HCT116 (cell line): ENCODE measurements at regions not wholly inside any gene's neighbourhood (a gene's known extent, or its start where the extent isn't known, plus 50 kb on each side); places are given as distances from the start of the nearest gene placed in this dataset.
"Not testable (repeated sequence)": the region's sequence is repeated elsewhere in the genome, so short reads cannot be mapped to it uniquely, and the experiment has no call there.

ENCODE experiments used
- ATAC-seq: fragments of 200-7000 bp; cut with Tn5 transposase; 2 replicates; pipeline ENCODE4 v1.9.1; 2020; ENCODE audit warnings: mild to moderate bottlenecking, moderate library complexity
- BruUV-seq: library from RNA; stranded (reverse); fragments of 400-500 nt; replicated peaks from 2 replicates; lab custom pipeline; 2021; lab: Mats Ljungman, UMichigan
- CTCF ChIA-PET: fragments of 300-600 bp; sonication (Branson Sonifier 250); formaldehyde crosslinking; loops from one replicate; lab custom pipeline; 2021; ENCODE audit warnings: antibody characterized with exemption; lab: Charles Lee
- POLR2A ChIA-PET: fragments of 300-600, 350-600 bp; sonication (Branson Sonifier 250); formaldehyde crosslinking; loops from one replicate; lab custom pipeline; 2021; ENCODE audit warnings: antibody characterized with exemption; lab: Charles Lee
- RAD21 ChIA-PET, 2 experiments: fragments of 300-600 bp; sonication (Branson Sonifier 250); formaldehyde crosslinking; loops; one replicate each; lab custom pipeline; 2023; ENCODE audit warnings: low total read pairs in 2 of 2; ENCODE audit not compliant: uncharacterized antibody in 2 of 2, unreplicated experiment in 2 of 2, low non-redundant PET in 1 of 2; lab: Charles Lee
- DNase-seq: peaks from one replicate; pipeline ENCODE4 v3.0.0-alpha.2; 2010; ENCODE audit warnings: low read depth, low spot score
- H2AFZ ChIP-seq: fragments of 200-600 bp; shearing (Covaris generic), sonication (generic); 2 replicates; pipeline ENCODE4 v1.6.1; 2017; ENCODE audit warnings: low read depth, mixed run types, mixed read lengths, antibody characterized with exemption, low read length; ENCODE audit not compliant: poor library complexity, severe bottlenecking
- H3K27ac ChIP-seq: 2 replicates; pipeline ENCODE4 v1.5.1; 2012; ENCODE audit warnings: low read depth, low read length
- H3K27me3 ChIP-seq: fragments of 200-600 bp; sonication (generic); 2 replicates; pipeline ENCODE4 v1.6.1; 2016; ENCODE audit warnings: mixed run types, low read length, mixed read lengths; ENCODE audit not compliant: insufficient read depth
- H3K36me3 ChIP-seq, 2 experiments: fragments of 200-500 bp in 1 of 2; fragments of 200-600 bp in 1 of 2; sonication (Bioruptor generic) in 1 of 2; sonication (generic) in 1 of 2; 2 replicates each; pipeline versions ENCODE4 v1.5.1 to v1.6.1; 2014 to 2016; ENCODE audit warnings: low read length in 2 of 2, inconsistent platforms in 1 of 2, mixed read lengths in 1 of 2, mixed run types in 1 of 2; ENCODE audit not compliant: insufficient read depth in 2 of 2, control insufficient read depth in 1 of 2
- H3K4me1 ChIP-seq, 2 experiments: fragments of 200-600 bp in 1 of 2; sonication (generic) in 1 of 2; 2 replicates each; pipeline versions ENCODE4 v1.5.1 to v1.6.1; 2012 to 2017; ENCODE audit warnings: low read length in 2 of 2, inconsistent platforms in 1 of 2, mild to moderate bottlenecking in 1 of 2, mixed read lengths in 1 of 2, mixed run types in 1 of 2, moderate library complexity in 1 of 2; ENCODE audit not compliant: insufficient read depth in 2 of 2, control insufficient read depth in 1 of 2
- H3K4me2 ChIP-seq: fragments of 200-600 bp; sonication (generic); 2 replicates; pipeline ENCODE4 v1.6.1; 2017; ENCODE audit warnings: mixed run types, low read length, mixed read lengths
- H3K4me3 ChIP-seq, 2 experiments: fragments of 200-600 bp in 1 of 2; sonication (generic) in 1 of 2; replicated peaks in 1 of 2; 2 replicates each; pipeline ENCODE4 v1.5.1; 2011 to 2016; ENCODE audit warnings: low read length in 2 of 2, control low read depth in 1 of 2, low read depth in 1 of 2, mild to moderate bottlenecking in 1 of 2, mixed read lengths in 1 of 2, mixed run types in 1 of 2
- H3K79me2 ChIP-seq: fragments of 200-600 bp; sonication (generic); 2 replicates; pipeline ENCODE4 v1.6.1; 2017; ENCODE audit warnings: mild to moderate bottlenecking, mixed run types, low read length, moderate library complexity, mixed read lengths; ENCODE audit not compliant: insufficient read depth
- H3K9ac ChIP-seq: fragments of 200-600 bp; sonication (generic); 2 replicates; pipeline ENCODE4 v1.6.1; 2016; ENCODE audit warnings: low read length, mixed read lengths
- H3K9me2 ChIP-seq: fragments of 200-600 bp; sonication (generic), shearing (Covaris generic); 2 replicates; pipeline ENCODE4 v1.6.1; 2017; ENCODE audit warnings: mixed run types, mild to moderate bottlenecking, moderate library complexity; ENCODE audit not compliant: insufficient read depth
- H3K9me3 ChIP-seq, 2 experiments: fragments of 200-500 bp in 1 of 2; fragments of 200-600 bp in 1 of 2; sonication (Bioruptor generic) in 1 of 2; sonication (generic) in 1 of 2; 2 replicates each; pipeline ENCODE4 v1.6.1; 2014 to 2017; ENCODE audit warnings: low read length in 2 of 2, mixed read lengths in 2 of 2, inconsistent platforms in 1 of 2, low read depth in 1 of 2, mild to moderate bottlenecking in 1 of 2, mixed run types in 1 of 2, moderate library complexity in 1 of 2; ENCODE audit not compliant: control insufficient read depth in 1 of 2, insufficient read depth in 1 of 2
- H4K20me1 ChIP-seq: fragments of 200-600 bp; sonication (generic), shearing (Covaris generic); 2 replicates; pipeline ENCODE4 v1.6.1; 2017; ENCODE audit warnings: mixed run types, mild to moderate bottlenecking, moderate library complexity; ENCODE audit not compliant: insufficient read depth
- EZH2phosphoT487 ChIP-seq: fragments of 200-600 bp; IDR thresholded peaks from 2 replicates; pipeline ENCODE4 v1.6.1; 2018; ENCODE audit warnings: antibody characterized with exemption, borderline replicate concordance
- POLR2A ChIP-seq: IDR thresholded peaks from 2 replicates; pipeline ENCODE4 v1.7.0; 2011; ENCODE audit warnings: borderline replicate concordance; ENCODE audit not compliant: insufficient read depth, insufficient read length; ENCODE audit errors: extremely low read depth
- REST ChIP-seq: IDR thresholded peaks from 2 replicates; pipeline ENCODE4 v1.6.1; 2012; ENCODE audit warnings: low read depth
- SRF ChIP-seq: IDR thresholded peaks from 2 replicates; pipeline ENCODE4 v1.6.1; 2012; ENCODE audit warnings: low read depth
- YY1 ChIP-seq: IDR thresholded peaks from 2 replicates; pipeline ENCODE4 v1.6.1; 2011; ENCODE audit warnings: low read length, low read depth, moderate library complexity, mild to moderate bottlenecking; ENCODE audit not compliant: insufficient replicate concordance; ENCODE audit errors: extremely low read depth
- ZFX ChIP-seq: fragments of 450-650 bp; IDR thresholded peaks from 2 replicates; pipeline ENCODE4 v1.6.1; 2017
- ZNF274 ChIP-seq: fragments of 200-500 bp; sonication (Bioruptor generic); IDR thresholded peaks from 2 replicates; pipeline ENCODE4 v1.6.1; 2014; ENCODE audit warnings: mild to moderate bottlenecking, low read depth, low read length, inconsistent platforms
- intact Hi-C: fragments of 100-400 bp; cut with micrococcal nuclease; formaldehyde crosslinking; loops from 2 replicates; pipeline ENCODE4 v1.10.0; 2022
- TF ChIP-seq, protein P1 (sequence below), 3 experiments: fragments of 200-600 bp in 1 of 3; sonication (generic) in 1 of 3; IDR thresholded peaks in 2 of 3; conservative IDR thresholded peaks in 1 of 3; 2 replicates each; pipeline ENCODE4 v1.5.1; 2012 to 2017; ENCODE audit warnings: low read depth in 2 of 3, low read length in 2 of 3, antibody characterized with exemption in 1 of 3, borderline replicate concordance in 1 of 3, control low read depth in 1 of 3, mild to moderate bottlenecking in 1 of 3, mixed read lengths in 1 of 3, mixed run types in 1 of 3, moderate library complexity in 1 of 3; ENCODE audit not compliant: insufficient read depth in 1 of 3

DNA sequence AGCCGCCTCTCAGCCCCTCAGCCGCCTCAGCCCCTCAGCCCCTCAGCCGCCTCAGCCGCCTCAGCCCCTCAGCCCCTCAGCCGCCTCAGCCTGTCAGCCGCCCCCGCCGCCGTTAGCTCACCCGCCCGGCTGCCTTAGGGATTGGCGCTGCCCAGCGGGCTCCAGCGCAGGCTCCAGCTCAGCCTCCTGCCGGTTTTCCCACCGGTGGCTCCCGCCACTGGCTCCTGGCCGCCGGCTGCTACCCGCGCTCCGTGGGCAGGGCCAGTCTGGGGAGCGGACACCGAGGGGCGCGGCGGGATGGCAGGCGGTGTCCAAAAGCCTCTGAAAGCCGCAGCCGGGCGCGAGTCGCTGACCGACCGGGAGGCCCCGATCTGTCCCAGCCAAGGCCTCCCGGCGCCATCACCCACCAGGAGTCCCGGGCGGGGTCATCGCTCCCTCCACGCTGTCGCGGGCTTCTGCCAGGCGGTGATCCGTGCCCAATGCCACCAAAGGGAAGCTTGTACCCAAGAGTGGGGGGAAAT lies 1532.7 kb downstream of the REEP3 start:
- POLR2A ChIA-PET, ATAC-seq, BruUV-seq, H3K4me1 ChIP-seq, H3K9me3 ChIP-seq, H3K27me3 ChIP-seq, H4K20me1 ChIP-seq, H3K9me2 ChIP-seq, H3K4me3 ChIP-seq, H2AFZ ChIP-seq, DNase-seq, H3K79me2 ChIP-seq, CTCF ChIA-PET, H3K27ac ChIP-seq, intact Hi-C loops, H3K4me2 ChIP-seq, RAD21 ChIA-PET, H3K36me3 ChIP-seq, H3K9ac ChIP-seq: not testable (repeated sequence)

DNA sequence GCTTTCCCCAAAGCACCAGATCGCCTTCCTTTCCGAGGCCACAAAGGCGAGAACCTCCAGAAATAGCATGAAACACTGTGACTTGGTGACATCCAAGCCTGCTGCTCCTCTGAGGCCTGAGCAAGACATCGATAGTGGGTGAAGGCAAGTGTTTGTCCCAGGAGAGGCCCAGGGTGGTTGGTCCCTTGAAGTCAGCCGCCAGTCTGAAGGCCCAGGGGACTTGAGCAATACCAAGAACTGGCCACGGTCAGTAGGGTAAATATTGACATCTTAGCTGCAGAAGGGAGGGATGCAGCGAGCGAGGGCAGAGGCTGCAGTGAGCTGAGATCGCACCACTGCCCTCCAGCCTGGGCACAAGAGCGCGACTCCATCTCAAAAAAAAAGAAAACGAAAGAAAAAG lies 1533.5 kb downstream of the REEP3 start:
- H3K9me2 ChIP-seq, CTCF ChIA-PET, H3K4me3 ChIP-seq, H2AFZ ChIP-seq, H3K36me3 ChIP-seq, intact Hi-C loops, H3K79me2 ChIP-seq, H3K27me3 ChIP-seq, BruUV-seq, DNase-seq, POLR2A ChIA-PET, ATAC-seq, H3K9me3 ChIP-seq, H3K4me1 ChIP-seq, RAD21 ChIA-PET, H3K27ac ChIP-seq, H3K4me2 ChIP-seq, H4K20me1 ChIP-seq, H3K9ac ChIP-seq: not testable (repeated sequence)

- no peaks in the 10 kb centered on the region for H3K36me3 ChIP-seq
- no peak overlapping the region for H3K27ac ChIP-seq
- H3K79me2 ChIP-seq, result no peaks in the 10 kb centered on the region
- no TSS peak for BruUV-seq
- intact Hi-C loops, result no loop called here
- H3K27me3 ChIP-seq, result no peaks in the 10 kb centered on the region
- ATAC-seq (no peak), DNase-seq (no peak)
- H2AFZ ChIP-seq, result no peak overlapping the region
- no peaks in the 10 kb centered on the region for H3K9me2 ChIP-seq
- RAD21 ChIA-PET, result no interaction called here
- H3K4me1 ChIP-seq, result no peaks in the 10 kb centered on the region
- H4K20me1 ChIP-seq, result no peaks in the 10 kb centered on the region
- no peak overlapping the region for H3K4me2 ChIP-seq
- H3K9me3 ChIP-seq, result no peaks in the 10 kb centered on the region
- POLR2A ChIA-PET, result no interaction called here
- no peak overlapping the region for H3K4me3 ChIP-seq
- CTCF ChIA-PET, result no interaction called here
- no peak overlapping the region for H3K9ac ChIP-seq
- TF ChIP-seq, protein P1, sequence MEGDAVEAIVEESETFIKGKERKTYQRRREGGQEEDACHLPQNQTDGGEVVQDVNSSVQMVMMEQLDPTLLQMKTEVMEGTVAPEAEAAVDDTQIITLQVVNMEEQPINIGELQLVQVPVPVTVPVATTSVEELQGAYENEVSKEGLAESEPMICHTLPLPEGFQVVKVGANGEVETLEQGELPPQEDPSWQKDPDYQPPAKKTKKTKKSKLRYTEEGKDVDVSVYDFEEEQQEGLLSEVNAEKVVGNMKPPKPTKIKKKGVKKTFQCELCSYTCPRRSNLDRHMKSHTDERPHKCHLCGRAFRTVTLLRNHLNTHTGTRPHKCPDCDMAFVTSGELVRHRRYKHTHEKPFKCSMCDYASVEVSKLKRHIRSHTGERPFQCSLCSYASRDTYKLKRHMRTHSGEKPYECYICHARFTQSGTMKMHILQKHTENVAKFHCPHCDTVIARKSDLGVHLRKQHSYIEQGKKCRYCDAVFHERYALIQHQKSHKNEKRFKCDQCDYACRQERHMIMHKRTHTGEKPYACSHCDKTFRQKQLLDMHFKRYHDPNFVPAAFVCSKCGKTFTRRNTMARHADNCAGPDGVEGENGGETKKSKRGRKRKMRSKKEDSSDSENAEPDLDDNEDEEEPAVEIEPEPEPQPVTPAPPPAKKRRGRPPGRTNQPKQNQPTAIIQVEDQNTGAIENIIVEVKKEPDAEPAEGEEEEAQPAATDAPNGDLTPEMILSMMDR (IDR thresholded peaks at IDR 0.05 in 2 of 3, conservative IDR thresholded peaks at IDR 0.05 in 1 of 3; ENCODE audit: borderline replicate concordance in 1 of 3, insufficient read depth in 1 of 3, low read depth in 2 of 3, low read length in 2 of 3), result no peak
- TF ChIP-seq REST (no peak), SRF (no peak), ZNF274 (no peak), ZFX (no peak), EZH2phosphoT487 (no peak), YY1 (no peak), POLR2A (no peak)
These were observed 1544.1 kb downstream of the REEP3 start for GRCh38 chr10:65065278-65065677.
